Activated naive CD8-positive, alpha-beta T cell treated with anti-CD3 and anti-CD28 coated beads, Interleukin-2, amount 50 U/mL, for 24 hours (primary cell): ENCODE measurements at regions not wholly inside any gene's neighbourhood (a gene's known extent, or its start where the extent isn't known, plus 50 kb on each side); places are given as distances from the start of the nearest gene placed in this dataset.
A peak's percentile ranks its signal among the peaks of the same experiment; 100 is the strongest.

Experiments
- ATAC-seq: fragments of 150-1000 bp; cut with Tn5 transposase; one replicate; pipeline ENCODE4 v1.10.0; 2021
- DNase-seq: peaks from one replicate; pipeline ENCODE4 v3.0.0; 2021
- H3K27ac Mint-ChIP-seq: one replicate; pipeline ENCODE4 v1.8.0; 2021; ENCODE audit warnings: mild to moderate bottlenecking, mixed read lengths
- H3K27me3 Mint-ChIP-seq: one replicate; pipeline ENCODE4 v1.8.0; 2021; ENCODE audit warnings: mixed read lengths
- H3K36me3 Mint-ChIP-seq: one replicate; pipeline ENCODE4 v1.8.0; 2021; ENCODE audit warnings: low read depth, mixed read lengths
- H3K4me1 Mint-ChIP-seq: one replicate; pipeline ENCODE4 v1.8.0; 2021; ENCODE audit warnings: mixed read lengths
- H3K4me3 Mint-ChIP-seq: one replicate; pipeline ENCODE4 v1.8.0; 2021; ENCODE audit warnings: mild to moderate bottlenecking, moderate library complexity, mixed read lengths
- H3K9me3 Mint-ChIP-seq: one replicate; pipeline ENCODE4 v1.8.0; 2021; ENCODE audit warnings: mixed read lengths

DNA sequence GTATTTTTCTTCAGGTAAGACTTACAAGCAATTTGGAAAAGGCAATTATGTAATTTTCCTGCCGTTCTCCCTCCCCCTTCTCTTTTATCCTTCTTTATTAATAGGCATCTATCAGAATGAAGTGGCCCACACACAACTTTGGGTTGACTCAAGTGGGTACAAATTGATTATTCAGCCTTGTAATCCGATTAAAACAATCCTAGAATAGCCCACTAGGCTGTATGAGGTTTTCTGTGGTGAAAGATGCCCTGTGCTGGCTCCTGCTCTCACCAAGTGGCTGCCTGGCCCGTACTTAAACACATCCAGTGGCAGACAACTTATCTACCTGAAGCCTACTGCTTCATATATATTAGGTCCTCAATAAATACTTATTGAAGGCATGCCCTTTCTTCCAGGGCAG is 177.3 kb upstream of the C9orf72 start:
- Mint-ChIP-seq H3K4me3 (no peak overlapping the region), H3K36me3 (no peaks in the 10 kb centered on the region), H3K27me3 (peaks cover 8% of the 10 kb centered on the region), H3K9me3 (no peaks in the 10 kb centered on the region), H3K27ac (no peak overlapping the region), H3K4me1 (no peaks in the 10 kb centered on the region)
- DNase-seq (no peak), ATAC-seq (no peak)

DNA sequence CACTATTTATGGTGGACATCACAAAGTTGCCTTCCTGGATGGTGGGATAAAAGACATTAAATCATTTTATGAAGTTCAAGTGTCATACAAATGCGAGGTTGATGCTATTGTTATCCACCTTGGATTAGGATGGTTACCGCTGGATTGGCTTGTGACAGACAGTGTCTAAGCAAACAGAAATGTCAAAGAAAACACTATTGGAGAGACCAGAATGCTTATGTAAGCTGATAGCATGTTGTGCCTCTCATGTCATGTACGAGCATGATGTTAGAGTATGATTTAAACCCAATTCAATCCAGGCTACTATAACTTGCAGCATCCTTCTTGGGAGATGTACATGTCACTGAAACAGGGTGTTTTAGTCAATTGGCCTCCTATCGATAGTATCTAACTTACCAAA is 178.8 kb upstream of the C9orf72 start:
- no peak for DNase-seq
- H3K27me3 Mint-ChIP-seq: peaks cover 8% of the 10 kb centered on the region
- no peaks in the 10 kb centered on the region for H3K4me1 Mint-ChIP-seq
- no peaks in the 10 kb centered on the region for H3K36me3 Mint-ChIP-seq
- H3K9me3 Mint-ChIP-seq: no peaks in the 10 kb centered on the region
- no peak overlapping the region for H3K27ac Mint-ChIP-seq
- H3K4me3 Mint-ChIP-seq: no peak overlapping the region
- ATAC-seq: no peak

DNA sequence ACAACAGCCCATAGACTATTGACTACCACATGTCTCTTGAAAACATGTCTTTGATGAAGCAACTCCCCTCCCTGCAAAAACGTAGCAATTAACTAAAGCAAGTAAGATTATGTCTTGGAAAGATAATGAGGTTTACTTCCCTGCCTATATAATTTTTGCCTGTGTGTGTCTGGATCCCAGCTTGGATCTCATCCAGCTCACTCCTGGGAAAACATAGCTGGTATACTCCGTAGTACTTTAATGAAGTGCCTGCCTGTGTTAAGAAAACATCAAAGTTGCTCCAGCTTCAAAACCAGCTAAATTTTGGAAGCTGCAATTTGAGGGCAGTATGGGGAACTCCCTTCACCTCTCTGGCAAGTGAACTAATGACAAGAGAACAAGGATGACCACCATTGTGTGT is 182.6 kb upstream of the C9orf72 start:
- Mint-ChIP-seq H3K36me3 (no peaks in the 10 kb centered on the region), H3K4me1 (no peaks in the 10 kb centered on the region), H3K27ac (no peak overlapping the region), H3K27me3 (peaks cover 5% of the 10 kb centered on the region), H3K4me3 (no peak overlapping the region), H3K9me3 (no peaks in the 10 kb centered on the region)
- ATAC-seq (no peak), DNase-seq (no peak)

DNA sequence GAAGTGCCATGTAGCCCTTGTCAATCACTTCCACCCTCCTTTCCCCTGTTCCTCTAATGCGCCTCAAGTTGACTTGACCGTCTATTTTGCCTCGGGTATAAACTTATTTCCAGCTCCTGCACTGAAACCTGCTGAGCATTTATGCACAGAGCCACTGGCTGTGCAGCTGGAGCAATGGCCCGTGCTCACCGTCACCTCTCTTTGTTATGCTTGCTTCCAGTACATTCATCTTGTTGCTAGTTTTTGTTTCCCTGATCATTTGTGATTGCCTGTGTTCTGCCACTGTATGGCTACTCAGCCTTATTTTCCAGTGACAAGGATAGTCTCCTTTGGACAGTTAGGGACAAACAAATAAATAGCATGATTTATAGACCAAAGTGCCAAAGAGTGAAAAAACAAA is 183.1 kb upstream of the C9orf72 start:
- H3K4me3 Mint-ChIP-seq: no peak overlapping the region
- H3K4me1 Mint-ChIP-seq: no peaks in the 10 kb centered on the region
- ATAC-seq (no peak), DNase-seq (no peak)
- H3K9me3 Mint-ChIP-seq: no peaks in the 10 kb centered on the region
- peaks cover 5% of the 10 kb centered on the region for H3K27me3 Mint-ChIP-seq
- H3K27ac Mint-ChIP-seq: no peak overlapping the region
- no peaks in the 10 kb centered on the region for H3K36me3 Mint-ChIP-seq

DNA sequence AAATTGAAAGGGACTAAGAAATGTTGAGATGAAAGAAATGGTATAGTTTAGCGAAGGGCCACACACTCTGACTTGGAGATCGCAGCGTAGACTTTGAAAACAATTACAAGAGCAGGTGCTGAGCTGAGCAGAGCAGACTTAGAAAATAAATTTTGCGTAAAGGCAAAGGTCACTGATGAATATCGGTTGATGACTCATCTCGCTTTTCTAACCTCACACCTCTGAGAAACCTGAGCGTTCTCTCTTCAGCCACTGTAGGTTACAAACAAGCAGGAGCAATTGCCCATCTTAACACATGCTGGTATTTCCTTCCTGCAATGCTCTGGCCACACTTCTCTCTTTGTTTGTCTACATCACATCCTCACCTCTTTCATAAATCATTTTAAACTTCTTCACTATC is 190.6 kb upstream of the C9orf72 start:
- Mint-ChIP-seq H3K27ac (no peak overlapping the region), H3K9me3 (no peaks in the 10 kb centered on the region), H3K27me3 (no peaks in the 10 kb centered on the region), H3K4me3 (no peak overlapping the region), H3K4me1 (no peaks in the 10 kb centered on the region), H3K36me3 (no peaks in the 10 kb centered on the region)
- DNase-seq (no peak), ATAC-seq (no peak)

DNA sequence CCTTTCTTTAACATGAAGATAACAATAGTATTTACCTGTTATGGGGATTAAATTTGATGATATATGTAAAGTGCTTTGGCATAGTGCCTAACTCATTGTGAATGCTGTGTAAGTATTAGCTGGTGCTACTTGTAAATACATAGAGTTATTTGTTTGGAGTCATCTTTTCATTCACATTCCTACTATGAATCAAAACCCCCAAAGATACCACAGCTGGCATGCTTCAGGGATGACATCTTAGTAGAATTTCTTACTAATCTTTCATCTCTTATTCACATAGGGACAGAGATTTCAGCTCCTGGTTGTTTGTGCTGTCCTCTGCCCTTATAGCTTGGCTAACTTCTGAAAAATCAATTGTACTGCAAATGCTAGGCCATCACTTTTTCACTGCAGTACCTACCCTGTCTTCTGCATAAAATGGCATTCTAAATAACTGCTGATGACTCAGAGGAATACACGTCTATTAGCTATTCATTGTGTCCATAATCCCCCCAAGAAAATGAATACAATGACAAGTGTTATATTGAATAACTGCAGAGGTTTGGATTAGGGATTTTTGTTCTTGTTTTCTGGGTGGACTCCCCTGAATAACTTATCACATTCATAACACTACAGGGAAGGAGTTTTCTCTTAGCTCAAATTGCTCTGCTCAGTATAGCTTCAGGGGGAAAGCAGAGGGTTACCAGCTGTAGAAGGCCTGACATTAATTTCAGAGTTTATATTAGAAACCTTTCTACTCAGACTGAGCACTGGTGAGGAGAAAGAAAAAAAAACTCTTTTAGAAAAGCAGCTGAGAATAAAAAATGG is 192.2 kb upstream of the C9orf72 start:
- no peak for ATAC-seq
- H3K36me3 Mint-ChIP-seq: no peaks in the 10 kb centered on the region
- no peaks in the 10 kb centered on the region for H3K9me3 Mint-ChIP-seq
- no peak overlapping the region for H3K4me3 Mint-ChIP-seq
- H3K27ac Mint-ChIP-seq: no peak overlapping the region
- H3K27me3 Mint-ChIP-seq: no peaks in the 10 kb centered on the region
- DNase-seq: no peak
- no peaks in the 10 kb centered on the region for H3K4me1 Mint-ChIP-seq

DNA sequence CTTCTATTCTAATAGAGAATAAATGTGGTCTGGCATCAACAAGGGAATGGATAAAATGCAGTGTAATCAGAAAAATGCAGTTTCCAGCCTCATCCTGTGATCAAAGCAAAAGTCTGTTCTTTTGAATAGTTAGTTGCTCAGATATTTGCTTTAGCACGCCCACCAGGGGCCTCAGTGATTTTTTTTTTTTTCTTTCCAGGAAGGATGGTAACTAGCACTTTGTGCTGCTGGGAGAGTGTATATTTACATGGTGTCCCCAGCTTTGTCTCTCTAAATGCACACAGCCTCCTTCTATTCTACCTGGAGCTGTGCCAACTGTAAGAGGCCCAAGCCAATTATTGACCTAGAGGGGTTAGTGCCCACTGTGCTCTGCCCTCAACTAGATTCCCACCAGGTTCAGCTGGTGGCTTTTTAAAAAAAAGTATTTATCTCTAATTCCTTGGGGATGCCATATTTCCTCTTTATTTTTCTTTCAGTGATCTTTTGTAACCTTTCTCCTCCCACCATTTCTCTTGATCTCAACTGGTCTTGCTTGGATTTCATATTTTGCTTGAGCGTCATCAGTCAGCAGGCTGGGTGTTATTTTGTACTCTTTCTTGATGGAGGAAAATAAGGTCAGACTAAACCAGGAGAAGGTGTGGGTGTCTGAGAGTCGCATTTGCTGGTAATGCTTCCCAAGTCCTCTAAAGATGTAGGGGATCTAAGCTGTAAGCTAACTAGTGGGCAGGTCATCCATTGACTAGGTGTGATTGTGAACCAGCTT is 193.0 kb upstream of the C9orf72 start:
- H3K4me1 Mint-ChIP-seq: no peaks in the 10 kb centered on the region
- H3K4me3 Mint-ChIP-seq: no peak overlapping the region
- DNase-seq (no peak), ATAC-seq (no peak)
- no peaks in the 10 kb centered on the region for H3K36me3 Mint-ChIP-seq
- no peaks in the 10 kb centered on the region for H3K27me3 Mint-ChIP-seq
- no peaks in the 10 kb centered on the region for H3K9me3 Mint-ChIP-seq
- no peak overlapping the region for H3K27ac Mint-ChIP-seq

DNA sequence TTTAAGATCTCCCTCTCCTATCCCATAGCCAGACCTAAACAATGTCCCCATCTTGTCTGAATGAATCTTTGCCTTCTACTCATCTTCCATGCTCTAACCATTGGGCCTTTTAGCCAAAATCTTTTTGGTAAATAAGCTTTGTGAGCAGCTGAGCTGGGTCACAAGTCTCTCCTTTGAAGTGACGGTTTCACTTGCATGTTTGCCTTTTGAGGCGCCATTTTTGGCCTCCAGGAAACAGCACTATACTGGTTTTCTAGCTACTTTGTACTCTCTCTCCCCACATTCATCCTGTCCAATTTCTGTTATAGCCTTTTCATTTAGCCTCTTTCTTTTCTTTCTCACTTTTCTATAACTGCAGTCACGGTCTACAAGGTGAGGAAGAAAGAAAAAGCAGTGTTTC is 195.5 kb upstream of the C9orf72 start:
- no peaks in the 10 kb centered on the region for H3K4me1 Mint-ChIP-seq
- ATAC-seq (no peak), DNase-seq (no peak)
- H3K36me3 Mint-ChIP-seq: no peaks in the 10 kb centered on the region
- H3K4me3 Mint-ChIP-seq: no peak overlapping the region
- H3K27ac Mint-ChIP-seq: no peak overlapping the region
- no peaks in the 10 kb centered on the region for H3K9me3 Mint-ChIP-seq
- no peaks in the 10 kb centered on the region for H3K27me3 Mint-ChIP-seq

DNA sequence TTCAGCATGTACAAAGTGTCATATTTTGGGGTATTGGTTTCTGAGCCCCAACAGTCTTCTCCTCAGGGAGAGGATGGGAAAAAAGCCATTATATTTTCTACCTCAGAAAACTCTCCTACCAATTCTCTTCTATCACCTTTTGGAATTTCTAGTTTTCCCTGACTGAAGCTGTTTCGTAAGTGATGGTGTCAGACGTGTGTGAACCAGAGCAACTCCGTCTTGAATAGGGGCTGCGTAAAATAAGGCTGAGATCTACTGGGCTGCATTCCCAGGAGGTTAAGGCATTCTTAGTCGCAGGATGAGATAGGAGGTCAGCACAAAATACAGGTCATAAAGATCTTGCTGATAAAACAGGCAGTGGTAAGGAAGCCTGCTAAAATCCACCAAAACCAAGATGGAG is 197.3 kb upstream of the C9orf72 start:
- Mint-ChIP-seq H3K27ac (no peak overlapping the region), H3K27me3 (no peaks in the 10 kb centered on the region), H3K4me3 (no peak overlapping the region), H3K36me3 (no peaks in the 10 kb centered on the region), H3K9me3 (no peaks in the 10 kb centered on the region), H3K4me1 (no peaks in the 10 kb centered on the region)
- ATAC-seq (no peak), DNase-seq (no peak)

DNA sequence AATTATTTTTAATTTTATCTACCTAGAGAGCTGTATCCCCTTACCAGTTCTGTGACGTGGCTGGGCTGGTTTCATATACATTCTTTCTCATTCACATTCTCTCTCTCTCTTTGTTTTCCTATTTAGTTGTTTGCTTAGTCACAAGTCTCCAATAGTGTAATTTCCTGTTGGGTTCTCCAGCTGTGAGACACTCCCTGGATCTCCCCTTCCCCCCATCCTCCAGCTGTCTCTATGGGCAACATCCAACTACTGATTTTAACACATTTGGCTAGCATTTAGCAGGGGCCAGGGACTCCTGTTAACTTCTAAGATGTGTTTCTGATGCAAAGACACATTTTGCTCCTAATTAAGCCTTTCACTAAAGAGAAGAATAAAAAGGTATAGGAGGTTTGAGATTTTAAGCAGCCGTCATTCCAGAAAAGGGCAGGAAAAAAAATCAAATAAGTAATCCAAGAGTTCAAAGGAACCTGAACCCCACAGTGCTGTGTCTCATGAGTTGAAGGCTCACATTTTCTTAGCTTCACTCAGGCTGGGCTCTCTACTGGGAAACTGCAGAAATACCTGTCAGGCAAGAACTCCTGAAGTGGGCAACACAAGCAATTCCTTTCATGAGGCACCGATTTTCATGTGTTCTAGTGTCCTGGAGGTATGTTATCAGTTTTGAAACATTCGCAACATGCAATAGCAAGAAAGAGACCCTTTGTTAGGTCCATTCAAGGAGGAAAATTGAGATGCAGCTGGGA is 198.7 kb upstream of the C9orf72 start:
- ATAC-seq (no peak), DNase-seq (no peak)
- H3K27me3 Mint-ChIP-seq: no peaks in the 10 kb centered on the region
- H3K4me1 Mint-ChIP-seq: no peaks in the 10 kb centered on the region
- no peak overlapping the region for H3K27ac Mint-ChIP-seq
- H3K36me3 Mint-ChIP-seq: no peaks in the 10 kb centered on the region
- H3K4me3 Mint-ChIP-seq: no peak overlapping the region
- no peaks in the 10 kb centered on the region for H3K9me3 Mint-ChIP-seq

DNA sequence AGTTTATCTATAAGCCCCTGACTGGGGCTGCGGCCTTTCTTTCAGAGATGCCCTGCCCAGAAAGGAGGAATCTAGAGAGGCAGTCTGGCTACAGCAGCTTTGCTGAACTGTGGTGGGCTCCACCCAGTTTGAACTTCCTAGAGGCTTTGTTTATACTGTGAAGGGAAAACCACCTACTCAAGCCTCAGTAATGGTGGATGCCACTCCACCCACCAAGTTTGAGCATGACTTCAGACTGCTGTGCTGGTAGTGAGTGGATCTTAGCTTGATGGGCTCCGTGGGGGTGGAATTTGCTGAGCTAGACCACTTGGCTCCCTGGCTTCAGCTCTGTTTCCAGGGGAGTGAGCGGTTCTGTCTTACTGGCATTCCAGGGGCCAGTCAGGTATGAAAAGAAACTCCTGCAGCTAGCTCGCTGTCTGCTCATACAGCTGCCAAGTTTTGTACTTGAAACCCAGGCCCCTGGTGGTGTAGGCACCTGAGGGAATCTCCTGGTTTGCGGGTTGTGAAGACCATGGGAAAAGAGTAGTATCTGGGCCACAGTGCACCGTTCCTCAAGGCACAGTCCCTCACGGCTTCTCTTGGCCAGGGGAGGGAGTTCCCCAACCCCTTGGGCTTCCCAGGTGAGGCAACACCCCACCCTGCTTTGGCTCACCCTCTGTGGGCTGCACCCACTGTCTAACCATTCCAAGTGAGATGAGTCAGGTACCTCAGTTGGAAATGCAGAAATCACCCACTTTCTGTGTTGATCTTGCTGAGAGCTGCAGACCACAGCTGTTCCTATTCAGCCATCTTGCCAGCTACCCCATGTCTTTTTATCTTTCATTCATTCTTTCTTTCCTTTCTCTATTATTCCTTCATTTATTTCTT is 211.8 kb upstream of the C9orf72 start:
- Mint-ChIP-seq H3K4me3 (peak overlapping the region; percentile 7), H3K27me3 (peaks cover 12% of the 10 kb centered on the region), H3K4me1 (peaks cover 12% of the 10 kb centered on the region), H3K27ac (peak overlapping the region; percentile 77), H3K36me3 (peaks cover 2% of the 10 kb centered on the region), H3K9me3 (peaks cover 25% of the 10 kb centered on the region)
- ATAC-seq: peak; percentile 79
- DNase-seq: peak; percentile 14

DNA sequence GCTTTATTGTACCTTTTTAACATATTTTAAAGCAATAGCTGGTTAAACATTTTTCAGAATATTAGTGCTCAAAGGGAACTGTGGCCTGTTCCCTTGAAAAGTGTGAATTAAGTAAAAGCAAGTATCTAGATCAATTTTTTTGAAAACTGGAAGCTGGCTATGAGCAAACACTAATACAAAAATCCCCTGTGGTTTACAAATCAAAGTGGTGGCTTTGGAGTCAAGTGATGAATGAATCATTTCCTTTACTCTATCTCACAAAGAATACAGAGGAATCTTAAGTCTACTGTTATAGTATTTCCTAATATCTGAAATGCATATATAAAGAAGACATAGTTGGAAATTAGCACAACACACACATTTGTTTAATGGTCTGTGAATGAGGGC is 212.4 kb upstream of the C9orf72 start:
- peaks cover 22% of the 10 kb centered on the region for H3K9me3 Mint-ChIP-seq
- peak overlapping the region; percentile 77 for H3K27ac Mint-ChIP-seq
- H3K27me3 Mint-ChIP-seq: peaks cover 11% of the 10 kb centered on the region
- H3K36me3 Mint-ChIP-seq: peaks cover under 1% of the 10 kb centered on the region
- peak overlapping the region; percentile 7 for H3K4me3 Mint-ChIP-seq
- peaks cover 12% of the 10 kb centered on the region for H3K4me1 Mint-ChIP-seq
- DNase-seq: no peak
- ATAC-seq: peak; percentile 79

DNA sequence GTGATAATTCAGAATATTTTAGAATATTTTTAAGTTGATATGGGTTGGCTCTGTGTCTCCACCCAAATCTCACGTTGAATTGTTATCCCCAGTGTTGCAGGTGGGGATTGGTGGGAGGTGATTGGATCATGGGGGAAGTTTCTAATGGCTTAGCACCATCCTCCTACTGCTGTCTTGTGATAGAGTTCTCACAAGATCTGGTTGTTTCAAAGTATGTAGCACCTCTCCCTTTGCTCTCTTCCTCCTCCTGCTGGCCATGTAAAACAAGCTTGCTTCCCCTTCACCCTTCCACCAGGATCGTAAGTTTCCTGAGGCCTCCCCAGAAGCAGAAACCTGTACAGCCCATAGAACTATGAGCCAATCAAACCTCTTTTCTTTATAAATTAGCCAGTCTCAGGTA is 214.6 kb upstream of the C9orf72 start:
- DNase-seq (no peak), ATAC-seq (no peak)
- H3K4me3 Mint-ChIP-seq: no peak overlapping the region
- H3K36me3 Mint-ChIP-seq: no peaks in the 10 kb centered on the region
- H3K9me3 Mint-ChIP-seq: peaks cover 9% of the 10 kb centered on the region
- peaks cover 11% of the 10 kb centered on the region for H3K27me3 Mint-ChIP-seq
- H3K4me1 Mint-ChIP-seq: peaks cover 12% of the 10 kb centered on the region
- H3K27ac Mint-ChIP-seq: no peak overlapping the region

DNA sequence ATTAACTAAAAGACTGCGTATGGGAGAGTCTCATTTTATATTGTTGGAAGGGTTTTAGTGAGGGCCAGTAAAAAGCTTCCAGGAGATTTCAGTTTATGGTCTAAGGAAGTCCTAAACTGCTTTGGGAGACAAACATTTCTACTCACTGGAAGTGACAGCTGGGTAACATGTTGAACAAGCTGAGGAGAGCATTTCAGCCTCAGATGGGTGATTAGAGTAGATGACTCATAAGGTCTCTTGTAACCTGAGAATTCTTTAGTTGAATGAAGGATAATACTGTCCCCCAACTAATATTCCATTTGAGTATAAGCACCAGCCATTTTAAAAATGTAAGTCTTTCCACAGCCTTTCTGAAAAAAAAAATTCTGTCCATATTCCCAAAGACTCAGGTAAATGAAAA is 218.0 kb upstream of the C9orf72 start:
- Mint-ChIP-seq H3K9me3 (peaks cover 10% of the 10 kb centered on the region), H3K27ac (no peak overlapping the region), H3K27me3 (peaks cover 9% of the 10 kb centered on the region), H3K36me3 (no peaks in the 10 kb centered on the region), H3K4me1 (no peaks in the 10 kb centered on the region), H3K4me3 (no peak overlapping the region)
- ATAC-seq (no peak), DNase-seq (no peak)
